H9 (cell line): ENCODE measurements at regions not wholly inside any gene's neighbourhood (a gene's known extent, or its start where the extent isn't known, plus 50 kb on each side); places are given as distances from the start of the nearest gene placed in this dataset.

Source experiments
- DNase-seq: peaks from one replicate; pipeline ENCODE4 v3.0.0-alpha.2; 2017
- H2AFZ ChIP-seq: one replicate; pipeline ENCODE4 v1.6.1; 2013; ENCODE audit warnings: mild to moderate bottlenecking, low read length, control low read depth, moderate library complexity
- H2AK5ac ChIP-seq: 2 replicates; pipeline ENCODE4 v1.6.1; 2013; ENCODE audit warnings: low read length, control low read depth, mixed read lengths; ENCODE audit not compliant: insufficient read length
- H2BK120ac ChIP-seq: one replicate; pipeline ENCODE4 v1.6.1; 2013; ENCODE audit warnings: low read depth, mild to moderate bottlenecking, low read length, control low read depth, inconsistent platforms; ENCODE audit not compliant: poor library complexity, severe bottlenecking
- H2BK12ac ChIP-seq: 2 replicates; pipeline ENCODE4 v1.6.1; 2013; ENCODE audit warnings: low read length, control low read depth, mixed read lengths, low read depth; ENCODE audit not compliant: insufficient read length
- H2BK15ac ChIP-seq: 2 replicates; pipeline ENCODE4 v1.6.1; 2013; ENCODE audit warnings: low read depth, low read length, control low read depth
- H2BK20ac ChIP-seq: one replicate; pipeline ENCODE4 v1.6.1; 2013; ENCODE audit warnings: low read depth, mild to moderate bottlenecking, low read length, control low read depth, inconsistent platforms; ENCODE audit not compliant: poor library complexity, severe bottlenecking
- H2BK5ac ChIP-seq: 2 replicates; pipeline ENCODE4 v1.6.1; 2013; ENCODE audit warnings: low read length, control low read depth, mixed read lengths; ENCODE audit not compliant: insufficient read length
- H3K14ac ChIP-seq: 2 replicates; pipeline ENCODE4 v1.6.1; 2013; ENCODE audit warnings: low read length, control low read depth; ENCODE audit not compliant: insufficient read depth
- H3K18ac ChIP-seq: 2 replicates; pipeline ENCODE4 v1.6.1; 2013; ENCODE audit warnings: low read depth, mild to moderate bottlenecking, mixed read lengths, low read length, control low read depth; ENCODE audit not compliant: insufficient read length
- H3K23ac ChIP-seq: 2 replicates; pipeline ENCODE4 v1.6.1; 2013; ENCODE audit warnings: low read length, control low read depth, mixed read lengths, low read depth; ENCODE audit not compliant: insufficient read length
- H3K23me2 ChIP-seq: 2 replicates; pipeline ENCODE4 v1.6.1; 2013; ENCODE audit warnings: low read depth, mild to moderate bottlenecking, mixed read lengths, low read length, control low read depth; ENCODE audit not compliant: insufficient read length, poor library complexity, severe bottlenecking
- H3K27ac ChIP-seq: 2 replicates; pipeline ENCODE4 v1.5.1; 2013; ENCODE audit warnings: low read length, control low read depth, mixed read lengths, low read depth; ENCODE audit not compliant: insufficient read length
- H3K27me3 ChIP-seq: 2 replicates; pipeline ENCODE4 v1.6.1; 2013; ENCODE audit warnings: low read length, control low read depth, inconsistent platforms; ENCODE audit not compliant: insufficient read depth
- H3K4ac ChIP-seq: 2 replicates; pipeline ENCODE4 v1.6.1; 2013; ENCODE audit warnings: low read depth, mild to moderate bottlenecking, control low read depth, inconsistent platforms, low read length, moderate library complexity
- H3K4me1 ChIP-seq: 2 replicates; pipeline ENCODE4 v1.6.1; 2013; ENCODE audit warnings: low read length, control low read depth, inconsistent platforms; ENCODE audit not compliant: insufficient read depth
- H3K4me2 ChIP-seq: 2 replicates; pipeline ENCODE4 v1.6.1; 2013; ENCODE audit warnings: low read length, control low read depth, mixed read lengths; ENCODE audit not compliant: insufficient read length, insufficient read depth
- H3K56ac ChIP-seq: 2 replicates; pipeline ENCODE4 v1.6.1; 2013; ENCODE audit warnings: low read depth, mild to moderate bottlenecking, mixed read lengths, low read length, control low read depth; ENCODE audit not compliant: insufficient read length
- H3K79me1 ChIP-seq: 2 replicates; pipeline ENCODE4 v1.6.1; 2013; ENCODE audit warnings: low read depth, mild to moderate bottlenecking, moderate library complexity, low read length, control low read depth, inconsistent platforms; ENCODE audit not compliant: insufficient read depth, poor library complexity, severe bottlenecking
- H3K79me2 ChIP-seq: 2 replicates; pipeline ENCODE4 v1.6.1; 2013; ENCODE audit warnings: low read length, control low read depth, inconsistent platforms; ENCODE audit not compliant: insufficient read depth
- H3K9ac ChIP-seq: 2 replicates; pipeline ENCODE4 v1.6.1; 2013; ENCODE audit warnings: low read length, control low read depth, mixed read lengths; ENCODE audit not compliant: insufficient read length; ENCODE audit errors: extremely low read depth
- H3K9me3 ChIP-seq: one replicate; pipeline ENCODE4 v1.6.1; 2013; ENCODE audit warnings: low read depth, low read length, inconsistent platforms; ENCODE audit not compliant: control insufficient read depth
- H3T11ph ChIP-seq: one replicate; pipeline ENCODE4 v1.6.1; 2013; ENCODE audit warnings: mild to moderate bottlenecking, low read length, control low read depth, inconsistent platforms
- H4K20me1 ChIP-seq: one replicate; pipeline ENCODE4 v1.6.1; 2013; ENCODE audit not compliant: control insufficient read depth, insufficient read length, insufficient read depth
- H4K5ac ChIP-seq: 2 replicates; pipeline ENCODE4 v1.6.1; 2013; ENCODE audit warnings: low read depth, mild to moderate bottlenecking, mixed read lengths, low read length, control low read depth; ENCODE audit not compliant: insufficient read length
- H4K8ac ChIP-seq: replicated peaks from 2 replicates; pipeline ENCODE4 v1.6.1; 2013; ENCODE audit warnings: low read length, control low read depth, mixed read lengths, low read depth; ENCODE audit not compliant: insufficient read length
- H4K91ac ChIP-seq: 2 replicates; pipeline ENCODE4 v1.6.1; 2013; ENCODE audit warnings: low read depth, mild to moderate bottlenecking, moderate library complexity, mixed read lengths, low read length, control low read depth; ENCODE audit not compliant: insufficient read length
- H3K27ac Mint-ChIP-seq, 3 experiments: 2 replicates in 2 of 3; 3 replicates in 1 of 3; pipeline ENCODE4 v1.8.0; 2020 to 2021; ENCODE audit warnings: mixed read lengths in 3 of 3, mild to moderate bottlenecking in 1 of 3, moderate library complexity in 1 of 3
- H3K27me3 Mint-ChIP-seq: 2 replicates; pipeline ENCODE4 v1.8.0; 2021; ENCODE audit warnings: low read depth, mild to moderate bottlenecking, moderate library complexity, mixed read lengths
- H3K36me3 Mint-ChIP-seq, 3 experiments: 2 replicates in 2 of 3; 3 replicates in 1 of 3; pipeline ENCODE4 v1.8.0; 2020 to 2021; ENCODE audit warnings: low read depth in 3 of 3, mixed read lengths in 3 of 3; ENCODE audit not compliant: insufficient read depth in 1 of 3
- H3K4me1 Mint-ChIP-seq, 2 experiments: 2 replicates each; pipeline ENCODE4 v1.8.0; 2020; ENCODE audit warnings: mixed read lengths in 2 of 2
- H3K4me3 Mint-ChIP-seq, 2 experiments: 2 replicates in 1 of 2; 3 replicates in 1 of 2; pipeline ENCODE4 v1.8.0; 2020 to 2021; ENCODE audit warnings: mild to moderate bottlenecking in 2 of 2, mixed read lengths in 2 of 2, moderate library complexity in 1 of 2
- H3K9me3 Mint-ChIP-seq, 2 experiments: 2 replicates in 1 of 2; 3 replicates in 1 of 2; pipeline ENCODE4 v1.8.0; 2020; ENCODE audit warnings: mild to moderate bottlenecking in 2 of 2, mixed read lengths in 2 of 2, moderate library complexity in 1 of 2
- WGBS: extraction: QIAGEN DNeasy Blood & Tissue Kit; methylation state at CpG from one replicate; pipeline ENCODE4 v1.1.7; 2013; ENCODE audit warnings: missing lambda C conversion rate, low lambda C conversion rate, mixed read lengths; ENCODE audit not compliant: insufficient read length; ENCODE audit errors: extremely low coverage; 5-methylcytosine and 5-hydroxymethylcytosine counted together
- TF ChIP-seq, protein P1 (sequence below): fragments of 200-600 bp; sonication (generic); conservative IDR thresholded peaks from 3 replicates; pipeline ENCODE4 v1.8.0; 2021; ENCODE audit warnings: antibody characterized with exemption, mild to moderate bottlenecking

DNA sequence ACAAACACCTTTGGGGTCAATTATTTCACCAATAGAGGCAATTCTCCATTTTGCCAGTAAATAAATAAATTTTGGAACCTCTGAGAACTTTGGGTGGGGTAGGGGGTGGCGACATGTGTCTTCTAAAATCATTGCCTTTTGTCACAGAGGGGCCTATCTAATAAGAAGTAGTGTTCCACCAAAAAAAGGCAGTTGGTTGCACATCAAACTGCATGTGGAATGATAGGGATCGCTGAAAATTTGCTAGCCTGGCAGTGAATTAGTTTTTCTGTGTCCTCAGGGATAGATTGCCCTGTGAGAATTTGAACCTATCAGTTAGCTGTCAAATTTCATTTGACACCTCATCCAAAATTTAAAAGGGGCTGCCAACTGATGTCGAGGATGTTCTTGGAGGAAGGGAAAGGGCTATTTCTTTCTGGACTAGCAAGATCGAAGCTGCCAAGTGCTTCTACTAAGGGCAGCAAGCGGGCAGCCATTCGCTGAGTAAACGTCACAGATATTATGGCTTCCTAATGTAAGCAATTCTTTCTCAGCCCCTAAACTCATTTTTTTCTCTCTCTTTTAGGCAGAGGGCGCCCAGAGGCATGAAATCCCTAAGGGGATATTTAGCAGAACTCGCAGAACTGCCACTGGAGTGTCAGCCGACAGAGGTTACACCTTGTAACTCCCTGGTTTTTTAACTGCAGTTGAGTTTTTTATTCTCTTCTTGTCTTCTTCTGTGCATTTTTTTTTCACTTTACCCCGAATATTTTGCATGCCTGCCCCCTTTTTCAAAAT, 2208.1 kb upstream of the WWC1 start:
- Histone ChIP-seq H3K4me1 (peaks cover 6% of the 10 kb centered on the region; the same call in 1 of the 2 replicates), H2BK12ac (no peak overlapping the region), H4K91ac (no peak overlapping the region), H4K5ac (no peak overlapping the region), H3K27ac (no peak overlapping the region), H2BK5ac (no peak overlapping the region), H3K4ac (no peak overlapping the region), H3K79me1 (no peaks in the 10 kb centered on the region), H3K79me2 (no peaks in the 10 kb centered on the region), H4K8ac (no peak overlapping the region), H3K9ac (no peak overlapping the region), H3K23me2 (no peaks in the 10 kb centered on the region), H2AK5ac (no peak overlapping the region), H2BK120ac (peak overlapping the region; percentile 6), H4K20me1 (no peaks in the 10 kb centered on the region), H3K56ac (no peak overlapping the region), H3K4me2 (no peak overlapping the region), H2AFZ (no peak overlapping the region), H3K27me3 (no peaks in the 10 kb centered on the region), H3T11ph (no peak overlapping the region), H3K14ac (no peak overlapping the region), H3K18ac (no peak overlapping the region), H2BK20ac (no peak overlapping the region), H3K9me3 (no peaks in the 10 kb centered on the region), H2BK15ac (no peak overlapping the region), H3K23ac (no peak overlapping the region)
- Mint-ChIP-seq H3K27ac (peak overlapping the region in 1 of 3 experiments; percentile 64; a peak in 2 of 7 replicates), H3K4me1 (peaks cover 42 to 53% of the 10 kb centered on the region in 2 experiments), H3K4me3 (no peak overlapping the region), H3K27me3 (peaks cover 13% of the 10 kb centered on the region), H3K9me3 (peaks cover 2 to 3% of the 10 kb centered on the region in 2 experiments; a peak in 1 of 5 replicates), H3K36me3 (peaks cover 0 to 9% (median 3%) of the 10 kb centered on the region in 3 experiments; a peak in 3 of 7 replicates)
- no CpG with 5 or more reads among the region's 11 CpGs for WGBS
- no peak for DNase-seq
- TF ChIP-seq, protein P1, sequence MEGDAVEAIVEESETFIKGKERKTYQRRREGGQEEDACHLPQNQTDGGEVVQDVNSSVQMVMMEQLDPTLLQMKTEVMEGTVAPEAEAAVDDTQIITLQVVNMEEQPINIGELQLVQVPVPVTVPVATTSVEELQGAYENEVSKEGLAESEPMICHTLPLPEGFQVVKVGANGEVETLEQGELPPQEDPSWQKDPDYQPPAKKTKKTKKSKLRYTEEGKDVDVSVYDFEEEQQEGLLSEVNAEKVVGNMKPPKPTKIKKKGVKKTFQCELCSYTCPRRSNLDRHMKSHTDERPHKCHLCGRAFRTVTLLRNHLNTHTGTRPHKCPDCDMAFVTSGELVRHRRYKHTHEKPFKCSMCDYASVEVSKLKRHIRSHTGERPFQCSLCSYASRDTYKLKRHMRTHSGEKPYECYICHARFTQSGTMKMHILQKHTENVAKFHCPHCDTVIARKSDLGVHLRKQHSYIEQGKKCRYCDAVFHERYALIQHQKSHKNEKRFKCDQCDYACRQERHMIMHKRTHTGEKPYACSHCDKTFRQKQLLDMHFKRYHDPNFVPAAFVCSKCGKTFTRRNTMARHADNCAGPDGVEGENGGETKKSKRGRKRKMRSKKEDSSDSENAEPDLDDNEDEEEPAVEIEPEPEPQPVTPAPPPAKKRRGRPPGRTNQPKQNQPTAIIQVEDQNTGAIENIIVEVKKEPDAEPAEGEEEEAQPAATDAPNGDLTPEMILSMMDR = peak; percentile 24; the same call in 1 of the 3 replicates
